B cell (primary cell): ENCODE measurements at regions not wholly inside any gene's neighbourhood (a gene's known extent, or its start where the extent isn't known, plus 50 kb on each side); places are given as distances from the start of the nearest gene placed in this dataset.

Experiments used
- CTCF ChIP-seq: fragments of 200-600 bp; IDR thresholded peaks from one replicate; pipeline ENCODE4 v1.8.0; 2022; ENCODE audit warnings: antibody characterized with exemption, mild to moderate bottlenecking
- EZH2 ChIP-seq: IDR thresholded peaks from 2 replicates; pipeline ENCODE4 v1.6.1; 2012; ENCODE audit warnings: borderline replicate concordance, low read depth, mild to moderate bottlenecking, moderate library complexity, low read length; ENCODE audit not compliant: insufficient read depth, poor library complexity, severe bottlenecking

GRCh38 chr5:160496784-160497183 lies 75.1 kb downstream of the PTTG1 start:
- no peak for TF ChIP-seq CTCF
- TF ChIP-seq EZH2, result no peak
